SK-N-MC (cell line): ENCODE measurements at regions not wholly inside any gene's neighbourhood (a gene's known extent, or its start where the extent isn't known, plus 50 kb on each side); places are given as distances from the start of the nearest gene placed in this dataset.

Source experiments
- EZH2 ChIP-seq: fragments of 200-600 bp; sonication (generic); IDR thresholded peaks from one replicate; pipeline ENCODE4 v1.6.1; 2017; ENCODE audit warnings: antibody characterized with exemption
- FOXP2 ChIP-seq: optimal IDR thresholded peaks from 2 replicates; pipeline ENCODE3; 2011; ENCODE audit warnings: mild to moderate bottlenecking, moderate library complexity; ENCODE audit not compliant: insufficient read depth; ENCODE audit errors: extremely low read length, control extremely low read depth
- POLR2AphosphoS5 ChIP-seq: IDR thresholded peaks from 2 replicates; pipeline ENCODE4 v1.6.1; 2012; ENCODE audit warnings: mild to moderate bottlenecking, low read depth, low read length, borderline replicate concordance

GRCh38 chr5:163089926-163090325 lies 347.5 kb upstream of the CCNG1 start:
- TF ChIP-seq EZH2 (no peak), POLR2AphosphoS5 (no peak), FOXP2 (no peak)
